Neuronal stem cell (in vitro differentiated cells): ENCODE measurements at regions not wholly inside any gene's neighbourhood (a gene's known extent, or its start where the extent isn't known, plus 50 kb on each side); places are given as distances from the start of the nearest gene placed in this dataset.

ENCODE experiments used
- DNase-seq: peaks from one replicate; pipeline ENCODE4 v3.0.0-alpha.2; 2013; ENCODE audit warnings: low spot score
- H2AFZ ChIP-seq: one replicate; pipeline ENCODE4 v1.6.1; 2013; ENCODE audit warnings: mild to moderate bottlenecking, low read length, inconsistent platforms
- H2AK5ac ChIP-seq: 2 replicates; pipeline ENCODE4 v1.6.1; 2013; ENCODE audit warnings: low read depth, mild to moderate bottlenecking, inconsistent platforms, low read length, moderate library complexity, mixed read lengths
- H2BK120ac ChIP-seq: 2 replicates; pipeline ENCODE4 v1.6.1; 2013; ENCODE audit warnings: low read depth, mild to moderate bottlenecking, inconsistent platforms, low read length, moderate library complexity, mixed read lengths
- H2BK12ac ChIP-seq: one replicate; pipeline ENCODE4 v1.6.1; 2013; ENCODE audit warnings: low read length, inconsistent platforms
- H2BK15ac ChIP-seq: 2 replicates; pipeline ENCODE4 v1.6.1; 2013; ENCODE audit warnings: mild to moderate bottlenecking, low read length, inconsistent platforms, mixed read lengths
- H2BK5ac ChIP-seq: one replicate; pipeline ENCODE4 v1.6.1; 2013; ENCODE audit warnings: inconsistent platforms, mild to moderate bottlenecking, low read length, moderate library complexity
- H3K14ac ChIP-seq: one replicate; pipeline ENCODE4 v1.6.1; 2013; ENCODE audit warnings: low read length, inconsistent platforms
- H3K18ac ChIP-seq: 2 replicates; pipeline ENCODE4 v1.6.1; 2013; ENCODE audit warnings: low read length, inconsistent platforms
- H3K23ac ChIP-seq: 2 replicates; pipeline ENCODE4 v1.6.1; 2013; ENCODE audit warnings: low read depth, mild to moderate bottlenecking, mixed read lengths, low read length, inconsistent platforms; ENCODE audit not compliant: poor library complexity
- H3K27ac ChIP-seq: replicated peaks from 3 replicates; pipeline ENCODE4 v1.5.1; 2013; ENCODE audit warnings: low read length, inconsistent platforms
- H3K27me3 ChIP-seq, 3 experiments: 2 replicates each; pipeline ENCODE4 v1.6.1; 2013; ENCODE audit warnings: low read length in 3 of 3, mild to moderate bottlenecking in 2 of 3, inconsistent platforms in 1 of 3, low read depth in 1 of 3, mixed read lengths in 1 of 3, moderate library complexity in 1 of 3; ENCODE audit not compliant: control insufficient read depth in 3 of 3, insufficient read depth in 3 of 3
- H3K36me3 ChIP-seq, 2 donors: replicated peaks in 1 of 2; 2 replicates each; pipeline ENCODE4 v1.6.1; 2013; ENCODE audit warnings: low read length in 2 of 2; ENCODE audit not compliant: control insufficient read depth in 2 of 2, insufficient read depth in 2 of 2
- H3K4ac ChIP-seq: 2 replicates; pipeline ENCODE4 v1.6.1; 2013; ENCODE audit warnings: inconsistent platforms, mild to moderate bottlenecking, low read length, moderate library complexity
- H3K4me1 ChIP-seq, 2 donors: 1 replicate in 1 of 2; 2 replicates in 1 of 2; pipeline ENCODE4 v1.6.1; 2013; ENCODE audit warnings: low read length in 2 of 2, low read depth in 1 of 2; ENCODE audit not compliant: control insufficient read depth in 2 of 2, insufficient read depth in 1 of 2
- H3K4me2 ChIP-seq: one replicate; pipeline ENCODE4 v1.6.1; 2013; ENCODE audit warnings: mild to moderate bottlenecking, low read length, inconsistent platforms; ENCODE audit not compliant: insufficient read depth, poor library complexity, severe bottlenecking
- H3K4me3 ChIP-seq, 2 donors: 2 replicates each; pipeline ENCODE4 v1.5.1; 2013; ENCODE audit warnings: low read length in 2 of 2, mild to moderate bottlenecking in 2 of 2, inconsistent platforms in 1 of 2, moderate library complexity in 1 of 2
- H3K79me1 ChIP-seq: one replicate; pipeline ENCODE4 v1.6.1; 2013; ENCODE audit warnings: low read depth, mild to moderate bottlenecking, inconsistent platforms, low read length, moderate library complexity
- H3K9ac ChIP-seq: one replicate; pipeline ENCODE4 v1.6.1; 2013; ENCODE audit warnings: mild to moderate bottlenecking, low read depth, low read length, inconsistent platforms; ENCODE audit not compliant: poor library complexity
- H3K9me3 ChIP-seq, 2 donors: replicated peaks in 1 of 2; 2 replicates each; pipeline versions ENCODE3 to v1.6.1; 2013; ENCODE audit warnings: low read length in 2 of 2, mild to moderate bottlenecking in 2 of 2, inconsistent platforms in 1 of 2, low read depth in 1 of 2, mixed read lengths in 1 of 2, moderate library complexity in 1 of 2; ENCODE audit not compliant: control insufficient read depth in 2 of 2, insufficient read depth in 1 of 2
- H4K8ac ChIP-seq: one replicate; pipeline ENCODE4 v1.6.1; 2013; ENCODE audit warnings: low read depth, mild to moderate bottlenecking, inconsistent platforms, low read length, moderate library complexity
- H4K91ac ChIP-seq: one replicate; pipeline ENCODE4 v1.6.1; 2013; ENCODE audit warnings: low read length, low read depth, mild to moderate bottlenecking, inconsistent platforms; ENCODE audit not compliant: poor library complexity
- WGBS, 2 donors: extraction: QIAGEN DNeasy Blood & Tissue Kit; methylation state at CpG; one replicate each; pipeline ENCODE4 v1.1.7; 2013; ENCODE audit warnings: missing lambda C conversion rate in 2 of 2, mixed read lengths in 1 of 2; ENCODE audit not compliant: insufficient read length in 2 of 2, insufficient replicate concordance in 1 of 2; ENCODE audit errors: extremely low coverage in 2 of 2; 5-methylcytosine and 5-hydroxymethylcytosine counted together

DNA sequence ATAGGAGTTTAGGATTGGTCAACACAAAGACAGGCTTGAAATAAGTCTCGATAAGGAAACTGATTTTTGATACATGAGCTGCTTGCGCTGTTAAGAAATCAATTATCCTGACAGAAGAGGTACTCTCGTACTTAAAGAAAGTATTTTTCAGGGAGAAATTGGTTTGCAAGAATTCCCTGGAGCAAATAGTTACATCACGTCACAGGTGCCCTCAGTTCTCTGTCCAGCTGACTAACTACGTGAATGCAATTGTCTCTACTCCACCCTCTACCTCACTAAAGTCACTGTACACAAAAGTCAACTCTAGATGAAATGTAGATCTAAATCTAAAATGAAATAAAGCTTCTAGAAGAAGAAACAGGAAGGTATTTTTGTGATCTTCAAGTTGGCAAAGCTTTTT lies 130.6 kb upstream of the KCNJ16 start:
- no peak overlapping the region for H2BK5ac ChIP-seq
- no peak overlapping the region for H2AFZ ChIP-seq
- H3K9me3 ChIP-seq, result no peaks in the 10 kb centered on the region
- no peaks in the 10 kb centered on the region for H3K4me1 ChIP-seq
- no peak overlapping the region for H3K9ac ChIP-seq
- no peak overlapping the region for H4K8ac ChIP-seq
- no peaks in the 10 kb centered on the region for H3K79me1 ChIP-seq
- no peaks in the 10 kb centered on the region for H3K27me3 ChIP-seq
- H3K4me2 ChIP-seq, result no peak overlapping the region
- no peak overlapping the region for H2BK12ac ChIP-seq
- H2AK5ac ChIP-seq, result no peak overlapping the region
- H3K4ac ChIP-seq, result no peak overlapping the region
- H4K91ac ChIP-seq, result no peak overlapping the region
- no peak overlapping the region for H2BK15ac ChIP-seq
- H3K18ac ChIP-seq, result no peak overlapping the region
- H3K4me3 ChIP-seq, result no peak overlapping the region
- no peak overlapping the region for H3K23ac ChIP-seq
- WGBS, 2 donors, result no CpG with 5 or more reads among the region's 5 CpGs
- no peak overlapping the region for H3K27ac ChIP-seq
- no peaks in the 10 kb centered on the region for H3K36me3 ChIP-seq
- no peak overlapping the region for H2BK120ac ChIP-seq
- no peak overlapping the region for H3K14ac ChIP-seq
- DNase-seq, result no peak

DNA sequence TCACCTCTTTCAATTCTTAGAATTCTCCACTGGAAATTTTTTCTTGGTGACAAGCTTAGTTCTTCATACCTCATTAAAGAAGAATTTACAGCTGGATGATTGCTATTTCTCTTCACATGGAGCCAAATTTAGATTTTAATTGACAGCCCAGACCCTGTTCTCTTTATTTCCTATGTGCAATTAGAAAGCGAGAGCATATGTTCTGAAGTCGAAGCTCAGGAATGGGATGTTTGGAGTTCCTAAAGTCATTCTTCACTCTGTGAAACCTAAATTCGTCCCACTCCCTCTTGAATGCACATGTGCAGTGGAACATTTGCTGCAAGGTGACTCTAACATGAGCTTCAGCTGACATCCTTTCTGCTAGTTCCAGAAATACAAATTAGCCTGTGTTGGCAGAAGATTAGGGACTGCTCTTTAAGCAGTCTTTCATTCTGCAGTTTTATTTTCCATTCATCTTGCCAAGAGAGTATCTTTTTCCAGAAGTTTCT lies 129.3 kb upstream of the KCNJ16 start:
- Histone ChIP-seq H3K27ac (no peak overlapping the region), H3K14ac (no peak overlapping the region), H3K18ac (no peak overlapping the region), H3K27me3 (no peaks in the 10 kb centered on the region), H3K4ac (no peak overlapping the region), H3K23ac (no peak overlapping the region), H2BK120ac (no peak overlapping the region), H3K36me3 (no peaks in the 10 kb centered on the region), H3K4me3 (no peak overlapping the region), H2BK12ac (no peak overlapping the region), H3K4me2 (no peak overlapping the region), H2AK5ac (no peak overlapping the region), H2BK5ac (no peak overlapping the region), H3K4me1 (no peaks in the 10 kb centered on the region), H4K91ac (no peak overlapping the region), H4K8ac (no peak overlapping the region), H2AFZ (no peak overlapping the region), H2BK15ac (no peak overlapping the region), H3K9ac (no peak overlapping the region), H3K9me3 (no peaks in the 10 kb centered on the region), H3K79me1 (no peaks in the 10 kb centered on the region)
- no peak for DNase-seq
- no CpG with 5 or more reads among the region's 3 CpGs for WGBS, 2 donors

DNA sequence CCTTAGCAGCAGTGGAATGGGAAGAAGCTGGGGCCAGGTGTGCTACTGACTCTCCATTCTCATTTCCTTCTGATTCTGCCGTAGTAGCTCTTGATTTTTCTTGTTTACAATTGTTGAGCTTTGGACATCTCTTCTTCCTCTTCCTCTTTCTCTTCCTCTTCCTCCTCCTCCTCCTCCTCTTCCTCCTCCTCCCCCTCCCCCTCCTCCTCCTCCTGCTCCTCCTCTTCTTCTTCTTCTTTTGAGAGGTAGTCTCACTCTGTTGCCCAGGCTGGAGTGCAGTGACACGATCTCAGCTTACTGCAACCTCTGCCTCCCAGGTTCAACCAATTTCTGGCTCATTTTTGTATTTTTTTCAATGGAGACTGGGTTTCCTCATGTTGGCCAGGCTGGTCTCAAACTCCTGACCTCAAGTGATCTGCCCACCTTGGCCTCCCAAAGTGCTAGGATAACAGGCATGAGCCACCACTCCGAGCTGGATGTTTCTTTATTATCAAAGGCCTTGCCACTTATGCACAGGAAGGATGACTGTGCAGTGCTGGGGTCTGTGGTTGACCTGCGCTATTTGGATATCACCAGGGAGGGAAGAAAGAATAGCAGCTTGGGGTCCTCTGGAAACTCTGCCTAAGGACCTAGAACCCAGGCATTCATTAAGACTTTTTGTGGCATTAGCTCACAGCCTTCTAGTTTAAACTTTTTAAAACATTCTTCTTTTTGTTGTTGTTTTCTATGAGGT lies 127.8 kb upstream of the KCNJ16 start:
- H3K9me3 ChIP-seq, result no peaks in the 10 kb centered on the region

DNA sequence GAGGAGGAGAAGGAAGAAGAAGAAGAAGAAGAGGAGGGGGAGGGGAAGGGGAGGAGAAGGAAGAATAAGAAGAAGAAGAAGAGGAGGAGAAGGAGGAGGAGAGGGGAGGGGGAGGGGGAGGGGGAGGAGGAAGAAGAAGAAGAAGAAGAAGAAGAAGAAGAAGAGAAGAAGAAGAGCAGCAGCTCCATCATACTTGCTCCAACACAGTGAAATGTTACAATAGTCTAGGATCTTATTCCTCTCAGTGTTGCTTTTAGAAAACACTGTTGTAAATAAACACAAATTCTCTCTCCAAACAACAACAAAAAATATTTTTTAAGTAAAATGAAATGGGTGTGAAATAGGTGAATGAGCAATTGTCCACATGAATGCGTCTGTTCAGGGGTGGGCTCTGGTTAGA lies 126.6 kb upstream of the KCNJ16 start:
- no peak for DNase-seq
- Histone ChIP-seq H3K23ac (no peak overlapping the region), H3K4me2 (no peak overlapping the region), H3K4ac (no peak overlapping the region), H3K9ac (no peak overlapping the region), H2AFZ (no peak overlapping the region), H3K14ac (no peak overlapping the region), H3K27me3 (no peaks in the 10 kb centered on the region), H2BK5ac (no peak overlapping the region), H4K8ac (no peak overlapping the region), H3K4me3 (no peak overlapping the region), H3K79me1 (no peaks in the 10 kb centered on the region), H2BK15ac (no peak overlapping the region), H3K18ac (no peak overlapping the region), H2AK5ac (no peak overlapping the region), H3K4me1 (no peaks in the 10 kb centered on the region), H4K91ac (no peak overlapping the region), H3K9me3 (no peaks in the 10 kb centered on the region), H2BK12ac (no peak overlapping the region), H3K27ac (no peak overlapping the region), H2BK120ac (no peak overlapping the region), H3K36me3 (no peaks in the 10 kb centered on the region)
- WGBS, 2 donors, result no CpG with 5 or more reads among the region's 1 CpG

More for the DNA sequence above, 127.8 kb upstream of the KCNJ16 start:
- Histone ChIP-seq H3K4me3 (no peak overlapping the region), H4K8ac (no peak overlapping the region), H2BK15ac (no peak overlapping the region), H4K91ac (no peak overlapping the region), H3K14ac (no peak overlapping the region), H3K23ac (no peak overlapping the region), H3K27me3 (no peaks in the 10 kb centered on the region), H2AK5ac (no peak overlapping the region), H3K79me1 (no peaks in the 10 kb centered on the region), H2BK5ac (no peak overlapping the region), H3K27ac (no peak overlapping the region), H3K4me2 (no peak overlapping the region), H3K9ac (no peak overlapping the region), H3K4me1 (no peaks in the 10 kb centered on the region), H3K18ac (no peak overlapping the region), H3K36me3 (no peaks in the 10 kb centered on the region), H2BK12ac (no peak overlapping the region), H3K4ac (no peak overlapping the region), H2AFZ (no peak overlapping the region), H2BK120ac (no peak overlapping the region)
- no CpG with 5 or more reads among the region's 4 CpGs for WGBS, 2 donors
- DNase-seq, result no peak
